A549 (cell line): ENCODE measurements at regions not wholly inside any gene's neighbourhood (a gene's known extent, or its start where the extent isn't known, plus 50 kb on each side); places are given as distances from the start of the nearest gene placed in this dataset.

ENCODE experiments used
- ATAC-seq, 2 experiments: fragments of 200-7000 bp in 1 of 2; fragments of >200 bp in 1 of 2; cut with Nextera tagmentation in 1 of 2; cut with Tn5 transposase in 1 of 2; 3 replicates each; pipeline versions ENCODE4 v1.8.0 to v1.9.1; 2018 to 2020; ENCODE audit warnings: mild to moderate bottlenecking in 1 of 2, moderate library complexity in 1 of 2
- CTCF ChIA-PET: fragments of 300-600 bp; sonication (Branson Sonifier 250); formaldehyde crosslinking; extraction: SDS; loops from one replicate; lab custom pipeline; 2021; ENCODE audit warnings: antibody characterized with exemption, inconsistent platforms; lab: Yijun Ruan, JAX
- POLR2A ChIA-PET: fragments of 350-600 bp; formaldehyde crosslinking; extraction: SDS; loops from one replicate; lab custom pipeline; 2021; ENCODE audit warnings: antibody characterized with exemption, inconsistent platforms; lab: Yijun Ruan, JAX
- DNase-seq, 2 experiments: peaks; one replicate each; pipeline versions ENCODE4 v3.0.0 to v3.0.0-alpha.2; 2011 to 2016; ENCODE audit warnings: low read depth in 1 of 2, low spot score in 1 of 2
- FAIRE-seq: peaks from 2 replicates; lab custom pipeline; 2011; peaks lifted over from hg19 to GRCh38; lab: Jason Lieb, UNC
- H3K27ac ChIP-seq, 2 experiments: fragments of >200 bp; sonication (Bioruptor Twin); formaldehyde crosslinking; 3 replicates each; pipeline ENCODE4 v1.5.1; 2016 to 2017
- H3K4me1 ChIP-seq: fragments of >200 bp; sonication (Bioruptor Twin); formaldehyde crosslinking; 3 replicates; pipeline ENCODE4 v1.6.1; 2016
- H3K4me2 ChIP-seq: fragments of >200 bp; sonication (Bioruptor Twin); formaldehyde crosslinking; 3 replicates; pipeline ENCODE4 v1.6.1; 2016
- H3K4me3 ChIP-seq: fragments of >200 bp; sonication (Bioruptor Twin); formaldehyde crosslinking; 3 replicates; pipeline ENCODE4 v1.5.1; 2016
- H3K9me3 ChIP-seq: fragments of >200 bp; sonication (Bioruptor Twin); formaldehyde crosslinking; 3 replicates; pipeline ENCODE4 v1.6.1; 2016
- ATOH8 ChIP-seq: fragments of 250-450 bp; sonication (Bioruptor Pico); IDR thresholded peaks from 2 replicates; pipeline ENCODE4 v1.5.0; 2020; ENCODE audit warnings: low read depth, mild to moderate bottlenecking, moderate library complexity
- CHD2 ChIP-seq: fragments of 150-350 bp; IDR thresholded peaks from 2 replicates; pipeline ENCODE4 v1.6.1; 2014; ENCODE audit warnings: low read length; ENCODE audit not compliant: partially characterized antibody
- CTCF ChIP-seq: fragments of >200 bp; sonication (Bioruptor Twin); formaldehyde crosslinking; IDR thresholded peaks from 3 replicates; pipeline ENCODE4 v1.5.1; 2016
- E2F6 ChIP-seq: IDR thresholded peaks from 2 replicates; pipeline ENCODE4 v1.6.1; 2012; ENCODE audit warnings: low read depth, borderline replicate concordance
- EHMT2 ChIP-seq: fragments of 200-600 bp; sonication (generic); IDR thresholded peaks from 2 replicates; pipeline ENCODE4 v1.6.1; 2016; ENCODE audit warnings: antibody characterized with exemption, low read depth, mild to moderate bottlenecking, moderate library complexity
- EP300 ChIP-seq, 2 experiments: fragments of >200 bp; sonication (Bioruptor Twin); formaldehyde crosslinking; IDR thresholded peaks; 2 replicates in 1 of 2; 3 replicates in 1 of 2; pipeline ENCODE4 v1.6.1; 2016 to 2017
- ESRRA ChIP-seq: fragments of 150-350 bp; IDR thresholded peaks from 2 replicates; pipeline ENCODE4 v1.6.1; 2014; ENCODE audit warnings: mild to moderate bottlenecking, low read length, borderline replicate concordance
- FOSB ChIP-seq: fragments of 250-450 bp; sonication (Bioruptor Pico); IDR thresholded peaks from 2 replicates; pipeline ENCODE4 v1.5.0; 2020; ENCODE audit warnings: mild to moderate bottlenecking, moderate library complexity
- FOSL2 ChIP-seq, 2 experiments: fragments of 450-650 bp in 1 of 2; fragments of >200 bp in 1 of 2; sonication (Bioruptor Twin) in 1 of 2; formaldehyde crosslinking; IDR thresholded peaks; 2 replicates each; pipeline versions ENCODE4 v1.5.0 to v1.6.1; 2016 to 2020; ENCODE audit warnings: mild to moderate bottlenecking in 1 of 2, moderate library complexity in 1 of 2
- HEYL ChIP-seq: fragments of 250-450 bp; sonication (Bioruptor Pico); IDR thresholded peaks from 2 replicates; pipeline ENCODE4 v1.8.0; 2021; ENCODE audit warnings: mild to moderate bottlenecking, moderate library complexity
- KDM1A ChIP-seq: fragments of 200-600 bp; sonication (generic); IDR thresholded peaks from 2 replicates; pipeline ENCODE4 v1.6.1; 2016; ENCODE audit warnings: low read depth, mild to moderate bottlenecking
- KDM5A ChIP-seq: fragments of 200-600 bp; sonication (generic); IDR thresholded peaks from 2 replicates; pipeline ENCODE4 v1.6.1; 2016; ENCODE audit warnings: antibody characterized with exemption, mild to moderate bottlenecking
- MAFK ChIP-seq: fragments of 450-650 bp; IDR thresholded peaks from 2 replicates; pipeline ENCODE4 v1.6.1; 2014; ENCODE audit not compliant: partially characterized antibody
- MYC ChIP-seq: IDR thresholded peaks from 2 replicates; pipeline ENCODE4 v1.6.1; 2012; ENCODE audit warnings: mild to moderate bottlenecking, inconsistent platforms, low read length, improper control_type of control experiment, borderline replicate concordance
- NFE2L2 ChIP-seq: fragments of 150-350 bp; conservative IDR thresholded peaks from 2 replicates; pipeline ENCODE4 v1.6.1; 2014; ENCODE audit warnings: low read length
- PHF8 ChIP-seq: fragments of 200-600 bp; sonication (generic); IDR thresholded peaks from 2 replicates; pipeline ENCODE4 v1.6.1; 2016; ENCODE audit warnings: low read depth, mild to moderate bottlenecking, antibody characterized with exemption, moderate library complexity, borderline replicate concordance
- POLR2AphosphoS2 ChIP-seq: conservative IDR thresholded peaks from 2 replicates; pipeline ENCODE4 v1.6.1; 2012; ENCODE audit warnings: low read length, improper control_type of control experiment, inconsistent platforms
- TP53 ChIP-seq: fragments of 250-450 bp; sonication (Bioruptor Pico); IDR thresholded peaks from 2 replicates; pipeline ENCODE4 v1.5.0; 2021; ENCODE audit warnings: mild to moderate bottlenecking, moderate library complexity
- ZC3H11A ChIP-seq: fragments of 450-650 bp; IDR thresholded peaks from 2 replicates; pipeline ENCODE4 v1.6.1; 2014; ENCODE audit warnings: antibody characterized with exemption, mild to moderate bottlenecking
- ZNF302 ChIP-seq: fragments of 250-450 bp; sonication (Bioruptor Pico); IDR thresholded peaks from 2 replicates; pipeline ENCODE4 v1.9.0; 2021; ENCODE audit warnings: inconsistent platforms, mild to moderate bottlenecking, moderate library complexity
- WGBS: methylation state at CpG from one replicate; pipeline ENCODE4 v1.1.6; 2017; ENCODE audit errors: missing lambda C conversion rate; 5-methylcytosine and 5-hydroxymethylcytosine counted together
- TF ChIP-seq, protein P1 (sequence below): fragments of 450-650 bp; IDR thresholded peaks from 2 replicates; pipeline ENCODE4 v1.6.1; 2014; ENCODE audit warnings: antibody characterized with exemption

GRCh38 chr17:69997332-69997731, 77.7 kb upstream of the KCNJ16 start:
- no peak overlapping the region; a peak in 1 of 6 replicates for H3K27ac ChIP-seq
- no peak overlapping the region for H3K4me3 ChIP-seq
- peak; percentile 54 for FAIRE-seq
- ChIA-PET POLR2A (no interaction called here), CTCF (interaction anchor here (0.9 to 1.1 kb wide), 2 partner anchors 12 to 390 kb away, joined by 3 to 4 read pairs; no protein-coding TSS in a partner anchor)
- peak; percentile 74 to 86 for ATAC-seq
- peak in 1 of 2 experiments; percentile 65 for DNase-seq
- peaks cover 13% of the 10 kb centered on the region for H3K4me1 ChIP-seq
- H3K9me3 ChIP-seq = 0 out of 3 replicates have a peak, but pooled peaks cover 4% of the 10 kb centered on the region
- H3K4me2 ChIP-seq = peak overlapping the region; percentile 33
- TF ChIP-seq MYC = no peak
- TF ChIP-seq FOSL2 (IDR thresholded peaks at IDR 0.05) = 0 out of 2 replicates have a peak, but pooled peaks have one; percentile 22
- TF ChIP-seq FOSL2 (CRISPR knock-in tag; IDR thresholded peaks at IDR 0.05) = peak; percentile 78

GRCh38 chr17:69999253-69999652, 75.8 kb upstream of the KCNJ16 start:
- CTCF ChIA-PET = no interaction called here
- Histone ChIP-seq H3K4me3 (no peak overlapping the region), H3K27ac (no peak overlapping the region), H3K9me3 (0 out of 3 replicates have a peak, but pooled peaks cover 4% of the 10 kb centered on the region), H3K4me1 (peaks cover 13% of the 10 kb centered on the region), H3K4me2 (no peak overlapping the region)
- ATAC-seq (no peak), FAIRE-seq (no peak), DNase-seq (no peak)
- TF ChIP-seq EP300 (IDR thresholded peaks at IDR 0.05) (no peak), ATOH8 (CRISPR knock-in tag) (no peak), EHMT2 (no peak), ZNF302 (CRISPR knock-in tag) (no peak), POLR2AphosphoS2 (no peak), MAFK (no peak), NFE2L2 (no peak), HEYL (CRISPR knock-in tag) (no peak)
- TF ChIP-seq, protein P1, sequence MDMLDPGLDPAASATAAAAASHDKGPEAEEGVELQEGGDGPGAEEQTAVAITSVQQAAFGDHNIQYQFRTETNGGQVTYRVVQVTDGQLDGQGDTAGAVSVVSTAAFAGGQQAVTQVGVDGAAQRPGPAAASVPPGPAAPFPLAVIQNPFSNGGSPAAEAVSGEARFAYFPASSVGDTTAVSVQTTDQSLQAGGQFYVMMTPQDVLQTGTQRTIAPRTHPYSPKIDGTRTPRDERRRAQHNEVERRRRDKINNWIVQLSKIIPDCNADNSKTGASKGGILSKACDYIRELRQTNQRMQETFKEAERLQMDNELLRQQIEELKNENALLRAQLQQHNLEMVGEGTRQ = no peak
- 74% methylated on average over 1 of the region's 1 CpG for WGBS
- POLR2A ChIA-PET = no interaction called here

DNA sequence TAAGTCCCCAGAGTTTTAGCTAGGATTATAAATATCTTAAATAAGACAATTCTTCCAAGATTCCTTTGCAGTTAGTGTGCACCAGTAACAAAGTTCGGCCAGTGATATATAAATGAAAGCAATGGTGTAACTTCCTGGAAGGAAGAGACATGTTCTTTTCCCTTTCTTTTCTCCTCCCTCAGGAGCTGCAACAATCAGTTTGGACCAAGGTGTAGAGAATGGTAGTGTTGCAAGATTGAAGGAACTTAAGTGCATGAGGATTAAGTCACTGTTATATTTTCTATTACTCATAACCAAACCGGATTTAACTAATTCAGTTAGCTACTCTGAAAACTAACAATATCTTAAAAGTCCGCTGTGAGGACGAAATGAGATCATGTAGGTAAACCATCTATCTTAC, 68.9 kb upstream of the KCNJ16 start:
- no peak for ATAC-seq
- no peak for DNase-seq
- ChIA-PET POLR2A (interaction anchor here (0.5 kb wide), 1 partner anchor 1588 kb away, joined by 6 read pairs; no protein-coding TSS in a partner anchor), CTCF (interaction anchor here (0.6 to 1.4 kb wide), 4 partner anchors 10 to 20 kb away, joined by 3 read pairs; no protein-coding TSS in a partner anchor)
- peak overlapping the region; percentile 11; the same call in 2 of the 3 replicates for H3K4me2 ChIP-seq
- H3K9me3 ChIP-seq = no peaks in the 10 kb centered on the region
- no peak for TF ChIP-seq CHD2
- TF ChIP-seq CTCF = no peak
- no peak for TF ChIP-seq ESRRA
- 39% methylated on average over 4 of the region's 4 CpGs for WGBS
- no peak for FAIRE-seq
- no peak overlapping the region for H3K27ac ChIP-seq
- H3K4me1 ChIP-seq = no peaks in the 10 kb centered on the region
- no peak overlapping the region for H3K4me3 ChIP-seq

GRCh38 chr17:70011750-70012149, 63.3 kb upstream of the KCNJ16 start:
- ATAC-seq (no peak), DNase-seq (no peak), FAIRE-seq (no peak)
- 7% methylated on average over 1 of the region's 1 CpG for whole genome bisulfite sequencing
- no peak overlapping the region for H3K4me2 ChIP-seq
- ChIA-PET POLR2A (interaction anchor here (0.6 kb wide), 1 partner anchor 51 kb away, joined by 3 read pairs; no protein-coding TSS in a partner anchor), CTCF (no interaction called here)
- no peak for TF ChIP-seq KDM5A
- TF ChIP-seq E2F6 = no peak
- TF ChIP-seq FOSB (CRISPR knock-in tag) = no peak
- TF ChIP-seq PHF8 = no peak
- TF ChIP-seq ZC3H11A = no peak
- no peak for TF ChIP-seq TP53 (CRISPR knock-in tag)
- no peak for TF ChIP-seq KDM1A
- H3K9me3 ChIP-seq = no peaks in the 10 kb centered on the region
- no peak overlapping the region for H3K27ac ChIP-seq
- no peak overlapping the region for H3K4me3 ChIP-seq
- no peaks in the 10 kb centered on the region for H3K4me1 ChIP-seq
